Stimulated activated CD4-positive, alpha-beta T cell treated with anti-CD3 and anti-CD28 coated beads, TNF-alpha, amount 100 ng/mL, for 4 hours (primary cell): ENCODE measurements at regions not wholly inside any gene's neighbourhood (a gene's known extent, or its start where the extent isn't known, plus 50 kb on each side); places are given as distances from the start of the nearest gene placed in this dataset.
"Not testable (repeated sequence)": the region's sequence is repeated elsewhere in the genome, so short reads cannot be mapped to it uniquely, and the experiment has no call there.

Experiments
- DNase-seq, 3 experiments: peaks; one replicate each; pipeline ENCODE4 v3.0.0-alpha.2; 2020; ENCODE audit warnings: low read depth in 3 of 3

DNA sequence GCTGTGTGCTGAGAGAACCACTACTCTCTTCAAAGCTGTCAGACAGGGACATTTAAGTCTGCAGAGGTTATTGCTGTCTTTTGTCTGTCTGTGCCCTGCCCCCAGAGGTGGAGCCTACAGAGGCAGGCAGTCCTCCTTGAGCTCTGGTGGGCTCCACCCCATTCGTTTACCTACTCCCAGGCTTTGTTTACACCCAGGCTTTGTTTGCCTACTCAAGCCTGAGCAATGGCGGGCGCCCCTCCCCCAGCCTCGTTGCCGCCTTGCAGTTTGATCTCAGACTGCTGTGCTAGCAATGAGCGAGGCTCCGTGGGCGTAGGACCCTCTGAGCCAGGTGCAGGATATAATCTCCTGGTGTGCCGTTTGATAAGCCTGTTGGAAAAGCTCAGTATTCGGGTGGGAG lies 386.8 kb upstream of the ZMIZ1 start:
- not testable (repeated sequence) for DNase-seq

DNA sequence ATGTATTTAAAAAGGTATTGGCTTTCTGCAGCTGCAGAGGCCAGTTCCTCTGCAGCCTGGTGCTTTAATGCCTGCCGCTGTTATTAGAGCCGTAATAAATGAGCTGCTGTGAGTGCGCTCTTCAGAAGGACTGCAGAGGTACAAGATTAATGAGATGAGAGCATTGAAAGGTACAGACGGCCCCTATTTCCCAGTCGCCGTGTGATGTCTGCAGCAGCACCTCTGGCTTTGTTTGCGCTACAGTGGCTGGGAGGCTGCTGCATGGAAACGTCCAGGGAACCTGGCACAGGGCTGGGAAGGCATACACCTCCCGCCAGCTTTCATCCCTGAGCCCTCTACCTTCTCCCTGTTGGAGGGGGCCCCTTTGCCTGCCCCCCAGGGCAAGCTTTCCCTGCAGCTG lies 383.8 kb upstream of the ZMIZ1 start:
- DNase-seq, result no peak

DNA sequence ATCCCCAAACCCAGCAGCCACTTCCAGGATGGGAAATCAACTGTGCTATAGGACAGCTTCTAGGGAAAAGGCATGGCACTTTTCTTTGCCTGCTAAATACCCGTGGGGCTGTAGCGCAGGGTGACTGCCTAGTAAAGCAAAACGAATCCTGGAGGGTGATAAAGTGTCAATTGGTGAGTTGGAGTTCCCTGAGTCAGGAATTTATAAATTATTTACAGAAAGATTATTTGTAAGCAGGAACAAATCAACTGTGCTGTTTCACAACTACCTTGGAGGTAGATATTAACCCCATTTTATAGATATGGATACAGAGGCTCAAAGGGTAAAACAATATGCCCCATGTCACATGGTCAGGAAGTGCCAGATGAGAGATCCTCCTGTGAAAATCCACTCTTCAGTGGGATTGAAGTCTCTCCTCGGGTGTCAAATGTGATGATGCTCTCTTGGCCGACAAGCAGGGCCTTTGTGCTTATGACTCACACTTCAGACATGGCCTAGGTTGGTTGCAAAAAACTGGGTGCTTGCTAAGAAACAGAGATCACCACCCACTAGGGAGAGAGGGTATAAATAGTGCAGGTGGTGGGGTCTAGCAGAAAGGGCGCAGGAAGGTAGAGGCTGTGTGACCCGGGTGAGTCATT lies 383.2 kb upstream of the ZMIZ1 start:
- DNase-seq, result no peak

DNA sequence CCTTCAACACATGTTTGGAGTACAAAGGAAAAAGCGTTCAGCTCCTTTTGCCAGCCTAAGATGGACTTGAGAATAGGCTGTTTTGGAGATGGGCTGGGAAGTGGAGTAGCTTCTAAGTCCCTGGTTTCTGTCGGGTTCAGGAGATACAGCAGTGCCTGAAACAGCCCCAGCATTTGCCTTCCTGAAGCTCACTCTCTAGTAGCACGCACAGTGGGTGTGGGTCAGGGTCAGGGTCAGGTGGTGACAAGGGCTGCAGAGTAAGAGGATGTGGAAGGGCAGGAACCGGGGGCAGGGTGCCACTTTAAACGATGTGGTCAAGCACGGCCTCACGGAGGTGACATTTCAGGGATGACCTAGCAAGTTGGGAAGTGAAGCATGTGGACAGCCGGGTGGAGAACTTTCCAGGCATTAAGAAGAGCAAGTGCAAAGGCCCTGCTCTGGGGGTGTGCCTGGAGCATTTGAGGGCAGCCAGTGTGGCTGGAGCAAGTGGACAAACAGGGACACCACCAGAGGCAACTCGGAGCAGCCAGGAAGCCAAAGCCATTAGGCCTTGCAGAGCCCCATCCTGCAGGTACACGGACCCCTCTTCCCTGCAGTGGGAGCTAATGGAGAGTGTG lies 382.2 kb upstream of the ZMIZ1 start:
- no peak for DNase-seq

DNA sequence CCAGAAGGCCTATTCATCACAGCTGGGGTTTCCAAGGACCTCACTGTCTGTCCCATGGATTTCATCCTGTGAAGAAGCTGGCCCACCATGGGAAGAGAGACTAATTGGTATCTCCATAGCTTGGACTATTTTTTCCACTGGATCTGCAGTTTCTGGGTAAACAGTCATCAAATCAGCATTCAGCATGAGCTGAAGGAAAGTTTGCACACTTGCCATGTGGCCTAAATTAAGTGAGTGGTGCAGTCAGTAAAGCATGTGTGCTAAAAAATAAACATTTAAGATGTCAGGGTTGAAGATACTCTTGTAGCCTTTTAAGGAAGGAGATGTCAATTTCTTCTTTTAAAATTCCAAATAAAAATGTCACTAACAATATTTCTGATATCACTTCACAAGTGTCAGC lies 381.1 kb upstream of the ZMIZ1 start:
- DNase-seq, result no peak

DNA sequence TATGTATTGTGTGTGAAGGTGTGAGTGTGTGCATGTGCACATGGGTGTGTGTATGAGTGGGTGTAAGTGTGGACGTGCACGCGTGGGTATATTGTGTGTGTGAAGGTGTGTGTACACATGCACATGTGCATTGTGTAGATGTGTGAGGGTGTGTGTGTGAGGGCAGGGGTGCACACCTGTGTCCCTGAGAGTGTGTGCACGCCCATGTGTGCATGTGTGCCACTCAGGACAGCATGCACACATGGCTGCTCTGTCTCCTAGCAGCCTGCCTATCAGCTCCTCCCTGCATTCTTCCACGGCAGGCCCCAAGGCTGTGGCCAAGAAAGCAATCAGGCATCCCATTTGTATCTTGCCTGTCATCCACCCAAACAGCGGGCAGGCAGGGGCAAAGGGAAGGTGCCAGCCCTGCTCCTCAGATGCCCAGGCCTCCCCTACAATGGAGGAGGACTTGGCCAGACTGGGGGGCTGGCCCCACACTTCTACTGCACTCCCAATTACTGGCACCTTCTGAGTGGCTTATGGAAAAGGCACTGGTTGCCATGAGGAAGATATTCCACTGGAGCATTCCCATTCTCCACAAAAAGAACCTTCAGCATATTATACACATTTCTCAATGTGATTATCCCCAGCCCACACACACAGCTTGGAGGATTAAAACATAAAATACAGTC lies 380.4 kb upstream of the ZMIZ1 start:
- DNase-seq, result no peak

DNA sequence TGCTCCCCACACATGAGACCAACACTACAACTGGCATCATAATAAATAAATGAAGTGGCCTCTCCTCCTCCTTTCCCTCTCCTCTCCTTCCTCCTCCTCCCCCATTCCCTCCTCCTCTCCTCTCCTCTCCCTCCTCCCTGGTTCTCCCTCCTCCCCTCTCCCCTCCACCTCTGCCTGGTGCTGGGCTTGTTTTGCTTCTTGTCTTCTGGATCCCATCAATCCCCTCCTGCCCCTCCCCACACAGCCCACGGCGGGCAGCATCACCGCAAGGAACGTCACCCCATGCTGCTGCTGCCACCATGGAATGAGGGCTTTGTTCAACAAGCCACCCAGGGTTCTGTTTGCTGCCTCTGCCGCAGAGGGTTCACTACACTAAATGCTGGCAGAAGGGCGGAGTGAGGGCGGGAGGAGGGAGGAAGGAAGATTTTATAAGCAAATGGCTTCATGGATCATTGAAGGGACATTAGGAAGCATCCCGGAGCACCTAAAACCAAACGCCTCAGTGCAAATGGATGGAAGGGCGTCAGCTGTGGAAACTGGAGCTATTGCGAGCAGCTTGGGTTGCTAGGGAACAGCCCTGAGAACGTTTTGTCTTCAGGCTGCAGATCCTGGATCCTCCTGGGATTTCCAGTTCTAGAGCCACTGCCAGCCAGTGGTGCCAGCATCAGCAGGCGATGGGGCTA lies 379.7 kb upstream of the ZMIZ1 start:
- DNase-seq, result no peak

DNA sequence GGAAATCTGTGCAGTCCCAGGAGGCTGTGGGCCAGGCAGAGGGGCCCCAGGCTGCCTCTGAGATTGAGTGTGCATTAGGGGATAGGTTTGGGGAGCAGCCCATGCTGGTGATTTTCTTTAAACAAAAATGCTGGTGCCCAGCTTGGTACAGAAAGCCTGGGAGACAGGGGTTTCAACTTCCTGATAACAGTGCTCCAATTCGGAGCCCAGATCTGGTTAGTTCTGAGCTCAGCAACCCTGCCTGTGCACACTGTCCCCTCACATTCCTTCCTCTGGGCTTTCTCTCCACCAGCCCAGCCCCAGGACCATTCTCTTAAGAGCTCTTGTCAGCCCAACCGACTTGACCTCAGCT lies 379.2 kb upstream of the ZMIZ1 start:
- DNase-seq, result no peak

DNA sequence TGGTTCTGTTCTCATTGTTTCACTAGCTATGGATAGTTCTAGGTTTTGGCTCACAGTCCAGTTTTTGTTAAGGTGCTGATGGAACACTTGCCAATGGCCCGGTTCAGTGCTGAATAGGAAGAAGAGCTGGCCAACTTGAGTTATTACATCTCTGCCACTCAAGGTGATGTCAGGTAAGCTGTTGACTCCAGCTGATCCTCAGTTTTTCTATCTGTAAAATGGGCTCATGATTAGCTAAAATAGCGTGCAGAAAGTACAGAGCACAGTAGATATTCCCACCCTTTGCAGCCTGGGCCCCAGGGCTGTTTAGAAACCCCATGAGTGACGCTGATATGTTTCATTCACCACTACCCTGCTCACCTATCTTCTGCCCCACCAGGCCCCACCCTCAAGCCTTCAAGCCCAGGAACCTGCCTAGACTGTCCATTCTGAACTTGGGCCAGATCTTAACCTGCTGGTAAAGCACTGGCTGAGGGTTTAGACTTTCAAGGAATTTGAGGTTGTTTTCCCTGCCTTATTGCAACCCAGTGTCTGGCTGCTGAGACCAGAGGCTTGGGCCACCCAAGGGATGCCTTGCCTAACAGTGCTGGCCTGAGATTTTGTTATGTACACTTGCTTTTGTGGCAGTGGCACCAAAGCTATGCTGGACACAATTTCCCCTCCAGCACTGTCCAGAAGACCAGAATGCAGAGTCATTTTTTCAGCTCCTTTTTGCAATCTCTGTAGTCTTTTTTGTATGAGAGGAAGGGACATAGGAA lies 378.2 kb upstream of the ZMIZ1 start:
- no peak for DNase-seq

DNA sequence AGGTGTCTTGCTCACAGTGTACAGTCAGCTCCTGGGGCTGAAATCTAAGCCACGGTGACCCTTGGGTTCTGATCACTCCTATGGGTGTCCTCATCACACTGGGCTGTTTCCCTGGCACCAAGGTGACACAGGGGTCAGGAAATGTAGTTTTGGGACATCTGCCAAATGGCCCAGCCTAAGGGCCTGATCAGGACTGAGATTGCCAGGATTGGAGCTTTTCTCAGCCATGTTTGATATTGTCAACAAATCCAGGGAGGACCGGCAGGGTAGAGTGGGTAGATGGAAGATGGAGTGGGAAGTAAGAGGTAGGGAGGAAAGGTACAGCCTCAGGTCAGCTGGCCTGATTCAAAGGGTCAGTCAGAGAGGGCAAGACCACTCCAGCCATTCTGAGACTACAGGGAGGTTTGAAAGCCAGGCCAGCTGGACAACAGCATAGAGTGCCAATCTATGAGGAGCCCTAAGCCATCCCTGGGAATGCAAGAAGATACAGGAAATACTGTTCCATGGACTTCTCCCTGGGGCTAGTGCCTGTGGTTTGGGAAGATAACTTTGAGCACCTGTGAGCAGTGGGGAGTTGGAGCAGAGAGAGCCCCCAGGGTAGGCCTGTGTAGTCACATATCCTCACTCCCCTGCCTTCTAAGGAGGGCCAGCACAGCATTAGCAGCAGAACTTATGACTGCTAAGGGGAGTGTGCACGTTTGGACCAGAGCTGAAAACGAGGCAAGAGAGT lies 377.3 kb upstream of the ZMIZ1 start:
- no peak for DNase-seq

DNA sequence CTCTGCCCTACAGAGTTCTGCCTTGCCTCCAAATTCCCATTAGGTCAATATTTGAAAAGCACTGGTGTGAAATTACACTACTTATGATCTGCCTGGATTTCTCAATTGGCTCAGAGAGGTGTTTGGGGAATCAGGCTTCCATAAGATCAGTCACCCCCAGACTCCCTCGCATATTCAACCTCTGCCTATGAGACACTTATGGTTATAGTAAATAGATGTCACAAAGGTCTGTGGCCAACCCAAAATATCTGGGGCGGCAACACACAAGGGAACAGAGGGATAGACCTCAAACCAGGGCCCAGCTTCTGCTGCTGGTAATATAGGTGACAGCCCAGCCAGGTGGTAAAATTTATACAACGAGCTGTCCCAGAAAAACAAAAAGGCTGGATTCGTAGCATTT lies 376.7 kb upstream of the ZMIZ1 start:
- DNase-seq, result no peak

DNA sequence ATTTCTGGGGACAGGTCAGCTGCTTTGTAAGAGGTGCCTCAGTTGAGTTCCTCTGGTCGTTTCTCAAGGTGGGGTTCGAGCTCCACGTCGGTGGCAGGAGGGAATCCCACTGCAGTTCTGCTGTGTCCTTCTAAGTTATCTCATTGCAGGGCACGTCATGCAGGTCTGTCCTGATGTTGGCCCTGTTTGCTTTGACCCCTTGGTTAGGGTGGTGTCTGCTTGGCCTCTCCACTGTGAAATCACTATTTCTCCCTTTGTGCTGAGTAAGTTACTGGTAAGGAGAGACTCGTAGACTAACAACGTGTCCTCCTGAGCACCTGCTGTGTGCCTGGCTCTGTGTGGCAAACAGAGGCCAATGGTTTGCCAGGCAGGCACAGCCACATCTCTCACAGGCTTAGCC lies 372.9 kb upstream of the ZMIZ1 start:
- no peak for DNase-seq

DNA sequence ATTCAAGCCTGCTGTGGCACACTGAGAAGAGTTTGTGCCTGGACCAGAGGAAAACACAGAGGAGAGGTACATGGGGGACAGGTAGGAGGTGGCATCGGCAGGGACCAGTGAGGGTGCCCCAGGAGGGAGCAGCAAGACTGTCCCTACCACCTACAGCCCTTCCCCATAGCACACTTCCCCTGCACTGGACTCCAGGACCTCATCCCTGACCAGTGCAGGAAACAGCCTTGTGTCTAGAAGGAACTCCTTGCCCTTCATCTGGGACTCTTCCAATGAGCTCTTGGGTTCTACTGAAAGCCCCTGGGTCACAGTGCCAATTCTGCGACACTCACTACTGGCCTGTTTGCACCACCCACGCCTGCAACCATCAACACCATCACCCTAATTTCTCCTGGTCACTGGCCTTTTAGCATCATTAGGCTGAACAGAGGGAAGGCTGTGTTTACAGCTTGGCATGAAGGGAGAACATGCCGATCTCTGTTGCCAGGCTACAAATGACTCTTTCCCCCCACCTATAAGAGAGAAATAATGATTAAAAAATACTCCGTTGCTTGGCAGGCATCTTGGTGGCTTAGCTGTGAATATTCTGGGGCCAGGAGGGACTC lies 371.9 kb upstream of the ZMIZ1 start:
- no peak for DNase-seq

DNA sequence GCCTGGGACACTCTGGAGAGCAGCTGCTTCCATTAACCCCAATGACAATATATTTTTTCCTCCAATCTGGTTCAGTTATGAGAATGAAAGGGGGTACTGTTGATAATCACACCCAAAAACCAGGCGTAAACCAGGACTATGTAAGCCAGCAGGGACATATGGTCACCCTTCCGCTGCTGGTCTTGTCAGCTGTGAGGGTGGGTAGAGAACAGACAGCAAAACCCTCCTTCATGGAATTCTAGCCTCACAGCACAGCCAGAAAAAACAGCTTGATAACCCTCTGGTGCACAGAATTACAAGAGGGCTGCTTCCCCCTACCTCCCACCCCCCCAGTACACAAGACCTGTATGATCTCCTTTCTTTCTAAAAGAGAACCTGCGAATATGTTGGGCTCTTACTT lies 368.8 kb upstream of the ZMIZ1 start:
- no peak for DNase-seq

DNA sequence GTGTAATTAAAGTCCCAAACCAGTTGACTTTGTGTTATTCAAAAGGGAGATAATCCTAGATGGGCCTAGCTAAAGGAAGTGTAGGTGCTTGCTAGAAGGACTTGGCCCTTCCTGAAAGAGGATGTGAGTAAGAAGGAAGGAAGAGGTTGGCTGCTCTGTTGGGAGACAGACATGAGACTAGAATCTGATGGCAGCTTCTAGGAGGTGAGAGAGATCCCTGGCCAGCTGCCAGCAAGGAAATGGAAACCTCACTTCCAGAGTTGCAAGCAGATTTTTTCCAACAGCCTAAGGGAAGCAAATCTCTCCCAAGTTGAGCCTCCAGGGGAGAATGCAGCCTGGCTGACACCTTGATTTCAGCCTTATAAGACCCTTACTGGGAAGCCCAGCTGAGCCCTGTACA lies 368.4 kb upstream of the ZMIZ1 start:
- DNase-seq, result no peak

DNA sequence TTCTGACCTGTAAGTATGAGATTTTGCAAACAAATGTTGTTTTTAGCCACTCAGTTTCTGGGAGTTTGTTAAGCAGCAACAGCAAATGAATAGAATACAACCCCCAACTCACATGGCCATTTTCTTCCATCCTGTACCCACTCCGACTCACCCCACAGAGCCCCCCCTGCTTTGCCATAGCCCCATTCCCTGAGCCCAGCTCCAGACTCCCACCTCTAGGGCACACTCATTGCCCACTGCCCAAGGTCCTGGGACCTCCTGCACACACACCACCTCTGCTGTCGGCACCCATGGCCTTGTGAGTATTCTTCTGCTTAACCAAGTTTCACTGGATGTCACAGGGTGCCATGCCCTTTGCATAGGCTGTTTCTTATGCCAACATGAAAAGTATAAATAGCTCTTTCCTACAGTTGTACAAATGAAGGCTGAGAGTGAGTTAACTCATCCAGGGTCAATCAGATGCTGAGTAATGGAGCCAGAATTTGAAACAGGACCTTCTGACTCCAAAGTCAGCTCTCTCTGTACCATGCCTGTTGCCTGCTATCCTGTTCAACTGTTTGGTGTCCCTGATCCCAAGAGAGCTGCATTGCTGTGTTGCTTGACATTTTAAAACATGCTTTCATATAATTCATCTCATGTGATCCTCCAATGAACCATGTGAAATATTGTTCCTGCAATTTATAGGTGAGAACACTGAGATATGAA lies 367.8 kb upstream of the ZMIZ1 start:
- no peak for DNase-seq

DNA sequence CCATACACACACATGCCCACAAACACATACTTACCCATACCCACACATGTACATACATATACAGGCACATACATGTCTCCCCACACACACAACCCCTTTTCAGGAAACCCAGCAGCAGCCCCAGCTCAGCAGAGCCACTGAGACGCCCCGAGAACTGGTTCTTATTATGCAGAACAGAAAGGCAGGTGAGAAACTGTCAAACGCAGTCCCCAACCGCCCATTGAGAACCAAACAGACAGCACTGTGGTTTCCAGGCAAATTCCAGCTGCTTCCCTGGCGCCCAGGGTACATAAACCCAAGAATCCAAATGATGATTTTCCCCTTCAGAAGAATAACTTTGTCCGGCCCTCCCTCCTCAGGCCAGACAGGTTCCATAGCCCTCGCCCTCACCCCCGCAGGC lies 366.6 kb upstream of the ZMIZ1 start:
- no peak for DNase-seq

DNA sequence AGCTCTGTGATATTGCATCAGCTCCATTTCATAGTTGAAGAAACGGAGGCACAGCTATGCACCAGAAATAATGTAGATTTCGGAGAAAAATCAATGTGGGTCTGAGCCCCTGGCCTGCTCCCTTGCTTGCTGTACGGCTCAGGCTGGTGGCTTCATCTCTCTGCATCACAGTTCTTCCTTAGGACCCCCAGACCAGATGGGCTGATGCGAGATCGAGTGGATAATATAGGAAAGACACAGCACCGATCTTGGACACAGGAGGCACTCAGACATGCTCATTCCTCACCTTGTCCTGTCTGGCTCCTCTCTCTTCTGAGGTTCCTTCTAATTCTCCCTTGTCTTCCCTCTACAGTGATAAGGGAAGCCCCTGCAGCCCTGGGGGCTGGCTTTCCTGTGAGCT lies 365.9 kb upstream of the ZMIZ1 start:
- DNase-seq, result no peak

DNA sequence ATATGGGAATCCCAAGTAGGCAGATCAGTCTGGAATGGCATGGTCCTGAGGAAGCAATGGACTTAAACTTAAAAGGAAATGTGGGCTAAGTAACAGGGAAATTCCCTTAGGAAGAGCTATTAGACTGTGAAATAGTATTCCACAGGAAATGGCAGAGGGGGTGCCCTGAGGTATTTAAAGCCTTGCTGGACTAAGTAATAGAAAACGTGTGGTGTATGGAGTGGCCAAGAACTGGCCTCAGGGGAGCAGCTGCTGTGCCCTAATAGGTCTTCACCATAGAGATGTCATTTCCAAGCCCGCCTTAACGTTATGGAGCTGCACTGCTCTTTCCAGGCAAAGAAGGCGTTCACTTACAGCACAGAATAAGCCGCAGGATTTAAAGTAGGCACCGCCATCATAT lies 365.2 kb upstream of the ZMIZ1 start:
- DNase-seq, result no peak

DNA sequence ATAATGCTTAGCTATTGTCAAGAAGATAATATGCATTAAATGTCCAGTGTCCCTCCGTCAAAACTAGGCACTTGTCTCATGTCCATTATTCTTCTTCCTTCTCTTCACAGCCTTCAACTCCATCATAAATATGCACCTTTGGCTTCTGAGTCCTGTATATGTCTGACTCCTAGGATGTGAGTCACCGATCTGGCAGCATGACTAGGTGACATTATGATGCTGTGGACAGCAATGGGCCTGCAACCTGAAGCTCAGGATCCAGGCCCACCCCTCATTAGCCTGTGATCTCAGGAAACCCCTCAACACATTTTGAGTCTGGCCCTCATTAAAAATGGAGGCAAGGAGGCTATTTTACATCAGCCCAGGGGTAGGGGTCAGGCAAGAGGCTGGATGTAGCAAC lies 362.5 kb upstream of the ZMIZ1 start:
- no peak for DNase-seq
